ENCODE measurements at regions not wholly inside any gene's neighbourhood (a gene's known extent, or its start where the extent isn't known, plus 50 kb on each side); places are given as distances from the start of the nearest gene placed in this dataset.
A peak's percentile ranks its signal among the peaks of the same experiment; 100 is the strongest.

GRCh38 chr5:161134956-161135355, 282.9 kb upstream of the ATP10B start:
- intact Hi-C loops (cut with DNase I; ENCODE audit: low total_unique reads) = no loop called here
- Histone ChIP-seq H3K27ac (no peak overlapping the region), H3K27me3 (replicated peaks in 1 of 7) (no peaks in the 10 kb centered on the region), H3K36me3 (no peaks in the 10 kb centered on the region), H3K4me3 (no peak overlapping the region), H3K9me3 (peaks cover 0 to 1% (median 0%) of the 10 kb centered on the region in 8 donors), H3K4me1 (no peaks in the 10 kb centered on the region)
- TF ChIP-seq, protein P1, sequence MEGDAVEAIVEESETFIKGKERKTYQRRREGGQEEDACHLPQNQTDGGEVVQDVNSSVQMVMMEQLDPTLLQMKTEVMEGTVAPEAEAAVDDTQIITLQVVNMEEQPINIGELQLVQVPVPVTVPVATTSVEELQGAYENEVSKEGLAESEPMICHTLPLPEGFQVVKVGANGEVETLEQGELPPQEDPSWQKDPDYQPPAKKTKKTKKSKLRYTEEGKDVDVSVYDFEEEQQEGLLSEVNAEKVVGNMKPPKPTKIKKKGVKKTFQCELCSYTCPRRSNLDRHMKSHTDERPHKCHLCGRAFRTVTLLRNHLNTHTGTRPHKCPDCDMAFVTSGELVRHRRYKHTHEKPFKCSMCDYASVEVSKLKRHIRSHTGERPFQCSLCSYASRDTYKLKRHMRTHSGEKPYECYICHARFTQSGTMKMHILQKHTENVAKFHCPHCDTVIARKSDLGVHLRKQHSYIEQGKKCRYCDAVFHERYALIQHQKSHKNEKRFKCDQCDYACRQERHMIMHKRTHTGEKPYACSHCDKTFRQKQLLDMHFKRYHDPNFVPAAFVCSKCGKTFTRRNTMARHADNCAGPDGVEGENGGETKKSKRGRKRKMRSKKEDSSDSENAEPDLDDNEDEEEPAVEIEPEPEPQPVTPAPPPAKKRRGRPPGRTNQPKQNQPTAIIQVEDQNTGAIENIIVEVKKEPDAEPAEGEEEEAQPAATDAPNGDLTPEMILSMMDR (IDR thresholded peaks at IDR 0.05 in 8 of 11, conservative IDR thresholded peaks at IDR 0.05 in 3 of 11) = no peak
- 60 to 70% (median 63%) methylated on average over 5 of the region's 5 CpGs for WGBS, 5 donors
- DNase-seq = no peak

- H3K27ac ChIP-seq = no peak overlapping the region
- intact Hi-C loops (cut with DNase I; ENCODE audit: low total_unique reads) = no loop called here
- H3K36me3 ChIP-seq = no peaks in the 10 kb centered on the region
- peaks cover 0 to 5% (median 0%) of the 10 kb centered on the region in 8 donors for H3K9me3 ChIP-seq
- no peaks in the 10 kb centered on the region for H3K27me3 ChIP-seq (replicated peaks in 1 of 7)
- no peak overlapping the region for H3K4me3 ChIP-seq
- 38 to 49% (median 44%) methylated on average over 2 of the region's 2 CpGs for WGBS, 5 donors
- H3K4me1 ChIP-seq = no peaks in the 10 kb centered on the region
- TF ChIP-seq POLR2AphosphoS5 (IDR thresholded peaks at IDR 0.05) (no peak), POLR2A (IDR thresholded peaks at IDR 0.05) (no peak)
- TF ChIP-seq, protein P1 (IDR thresholded peaks at IDR 0.05 in 8 of 11, conservative IDR thresholded peaks at IDR 0.05 in 3 of 11) = no peak
- no peak for DNase-seq
Observed at GRCh38 chr5:161134083-161134482, 282.1 kb upstream of the ATP10B start.

DNA sequence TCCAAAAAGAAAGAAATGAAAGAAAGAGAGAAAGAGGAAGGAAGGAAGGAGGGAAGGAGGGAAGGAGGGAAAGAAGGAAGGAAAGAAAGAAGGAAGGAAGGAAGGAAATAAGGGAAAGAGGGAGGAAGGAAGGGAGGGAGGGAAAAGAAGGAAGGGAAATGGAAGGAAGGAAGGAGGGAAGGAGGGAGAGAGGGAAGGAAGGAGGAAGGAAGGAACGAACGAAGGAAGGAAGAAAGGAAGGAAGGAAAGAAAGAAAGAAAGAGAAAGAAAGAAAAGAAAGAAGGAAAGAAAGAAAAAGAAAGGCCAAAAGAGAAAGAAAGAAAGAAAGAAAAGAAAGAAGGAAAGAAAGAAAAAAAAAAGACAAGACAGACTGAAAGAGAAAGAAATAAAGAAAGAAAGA, 263.9 kb upstream of the ATP10B start:
- TF ChIP-seq POLR2AphosphoS5 (IDR thresholded peaks at IDR 0.05) = no peak
- intact Hi-C loops (cut with DNase I; ENCODE audit: low total_unique reads) = no loop called here
- 78 to 94% (median 82%) methylated on average over 2 of the region's 2 CpGs for whole genome bisulfite sequencing, 5 donors

DNA sequence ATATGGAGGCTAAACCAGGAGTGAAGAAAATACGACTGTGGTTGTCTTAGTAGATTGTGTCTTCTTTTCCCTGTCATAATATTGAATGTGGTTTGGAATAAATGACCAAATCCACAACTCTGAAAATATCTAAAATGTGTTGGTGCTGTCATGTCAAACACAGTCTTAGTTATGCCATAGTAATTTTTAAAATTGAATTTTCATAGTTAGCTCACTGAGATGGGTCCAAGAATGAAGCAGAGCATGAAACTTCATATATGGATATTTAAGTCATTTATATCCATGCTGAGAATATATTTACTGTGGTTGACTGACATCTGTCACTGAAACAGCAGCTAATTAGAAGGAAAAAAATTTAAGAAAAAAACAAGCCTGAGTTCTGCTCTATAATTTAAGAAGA, 260.4 kb upstream of the ATP10B start:
- 63 to 92% (median 84%) methylated on average over 1 of the region's 1 CpG for WGBS, 5 donors
- Histone ChIP-seq H3K4me3 (no peak overlapping the region), H3K9me3 (no peaks in the 10 kb centered on the region), H3K4me1 (no peaks in the 10 kb centered on the region), H3K36me3 (no peaks in the 10 kb centered on the region), H3K27me3 (replicated peaks in 1 of 7) (no peaks in the 10 kb centered on the region), H3K27ac (peak overlapping the region in 1 of 8 donors; percentile 7)
- TF ChIP-seq, protein P1 (IDR thresholded peaks at IDR 0.05 in 8 of 11, conservative IDR thresholded peaks at IDR 0.05 in 3 of 11) = no peak
- TF ChIP-seq POLR2AphosphoS5 (IDR thresholded peaks at IDR 0.05) = no peak
- TF ChIP-seq POLR2A (IDR thresholded peaks at IDR 0.05) = no peak
- intact Hi-C loops (cut with DNase I; ENCODE audit: low total_unique reads) = no loop called here
- no peak for DNase-seq

More for the DNA sequence above, 263.9 kb upstream of the ATP10B start:
- no peaks in the 10 kb centered on the region for H3K9me3 ChIP-seq
- no peaks in the 10 kb centered on the region for H3K27me3 ChIP-seq (replicated peaks in 1 of 7)
- DNase-seq = no peak
- H3K27ac ChIP-seq = no peak overlapping the region
- H3K36me3 ChIP-seq = no peaks in the 10 kb centered on the region
- no peaks in the 10 kb centered on the region for H3K4me1 ChIP-seq
- no peak overlapping the region for H3K4me3 ChIP-seq

DNA sequence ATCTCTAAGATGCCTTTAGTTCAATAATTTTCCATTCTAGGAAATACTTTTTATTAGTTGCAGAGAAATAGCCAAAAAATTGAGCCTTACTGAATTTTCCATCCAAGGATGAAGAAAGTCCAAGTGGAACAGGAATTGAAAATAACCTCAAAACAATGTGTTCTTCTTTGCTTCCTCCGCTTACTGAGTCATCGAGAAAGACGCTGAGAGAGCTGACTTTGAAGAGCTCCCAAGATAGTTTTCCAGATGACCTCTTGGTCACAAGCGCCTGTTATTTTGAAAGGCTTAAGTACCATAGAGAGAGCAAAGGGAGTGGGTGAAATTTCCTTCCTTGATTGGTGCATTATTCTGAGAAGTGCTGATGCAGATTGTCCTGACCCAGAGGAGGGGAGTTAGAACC, 253.5 kb upstream of the ATP10B start:
- Histone ChIP-seq H3K36me3 (no peaks in the 10 kb centered on the region), H3K4me3 (no peak overlapping the region), H3K27ac (peak overlapping the region in 3 of 8 donors; percentile 40 to 44 (median 41)), H3K9me3 (no peaks in the 10 kb centered on the region), H3K27me3 (replicated peaks in 1 of 7) (no peaks in the 10 kb centered on the region), H3K4me1 (no peaks in the 10 kb centered on the region)
- intact Hi-C loops (cut with DNase I; ENCODE audit: low total_unique reads) = no loop called here
- TF ChIP-seq, protein P1 (IDR thresholded peaks at IDR 0.05 in 8 of 11, conservative IDR thresholded peaks at IDR 0.05 in 3 of 11) = no peak
- TF ChIP-seq POLR2A (IDR thresholded peaks at IDR 0.05) (no peak), POLR2AphosphoS5 (IDR thresholded peaks at IDR 0.05) (no peak)
- WGBS, 5 donors = 34 to 55% (median 43%) methylated on average over 4 of the region's 4 CpGs
- DNase-seq = no peak

Data from spleen (tissue), 11 donors.